GM13977 (cell line): ENCODE measurements at regions not wholly inside any gene's neighbourhood (a gene's known extent, or its start where the extent isn't known, plus 50 kb on each side); places are given as distances from the start of the nearest gene placed in this dataset.

Experiments used
- DNase-seq: peaks from one replicate; pipeline ENCODE4 v3.0.0; 2012; ENCODE audit warnings: low spot score
- in situ Hi-C: fragments of 300-500 bp; cut with MboI; formaldehyde crosslinking; loops from one replicate; pipeline ENCODE4 v1.12.0; 2022; ENCODE audit warnings: low sequenced_read_pairs, low pct_unique_long_range_greater_than_20kb, mixed read lengths, inconsistent platforms; ENCODE audit not compliant: unreplicated experiment
- TF ChIP-seq, protein P1 (sequence below): IDR thresholded peaks from 2 replicates; pipeline ENCODE4 v1.5.1; 2012; ENCODE audit warnings: mild to moderate bottlenecking, control low read depth; ENCODE audit not compliant: insufficient read depth; ENCODE audit errors: extremely low read depth, missing control alignments

DNA sequence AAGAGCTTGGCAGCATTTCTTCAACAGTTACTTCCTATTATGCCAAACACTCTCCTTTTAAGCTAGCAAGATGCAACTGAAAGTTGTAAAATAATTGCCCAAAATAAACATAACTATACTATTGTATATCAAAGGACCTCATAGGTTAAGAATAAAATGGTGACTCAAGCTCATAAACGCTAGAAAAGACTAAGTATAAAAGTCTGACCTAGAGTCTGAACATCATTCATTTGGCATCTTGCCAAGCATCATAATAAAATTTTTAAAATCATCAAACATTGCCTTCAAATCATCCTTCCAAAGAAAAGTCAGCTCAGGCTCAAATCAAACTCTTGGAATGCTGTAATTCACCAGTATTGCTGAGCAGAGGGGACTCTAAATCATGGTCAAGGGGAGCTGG, 281.2 kb downstream of the QDPR start:
- no peak for DNase-seq
- in situ Hi-C loops = no loop called here
- TF ChIP-seq, protein P1, sequence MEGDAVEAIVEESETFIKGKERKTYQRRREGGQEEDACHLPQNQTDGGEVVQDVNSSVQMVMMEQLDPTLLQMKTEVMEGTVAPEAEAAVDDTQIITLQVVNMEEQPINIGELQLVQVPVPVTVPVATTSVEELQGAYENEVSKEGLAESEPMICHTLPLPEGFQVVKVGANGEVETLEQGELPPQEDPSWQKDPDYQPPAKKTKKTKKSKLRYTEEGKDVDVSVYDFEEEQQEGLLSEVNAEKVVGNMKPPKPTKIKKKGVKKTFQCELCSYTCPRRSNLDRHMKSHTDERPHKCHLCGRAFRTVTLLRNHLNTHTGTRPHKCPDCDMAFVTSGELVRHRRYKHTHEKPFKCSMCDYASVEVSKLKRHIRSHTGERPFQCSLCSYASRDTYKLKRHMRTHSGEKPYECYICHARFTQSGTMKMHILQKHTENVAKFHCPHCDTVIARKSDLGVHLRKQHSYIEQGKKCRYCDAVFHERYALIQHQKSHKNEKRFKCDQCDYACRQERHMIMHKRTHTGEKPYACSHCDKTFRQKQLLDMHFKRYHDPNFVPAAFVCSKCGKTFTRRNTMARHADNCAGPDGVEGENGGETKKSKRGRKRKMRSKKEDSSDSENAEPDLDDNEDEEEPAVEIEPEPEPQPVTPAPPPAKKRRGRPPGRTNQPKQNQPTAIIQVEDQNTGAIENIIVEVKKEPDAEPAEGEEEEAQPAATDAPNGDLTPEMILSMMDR = no peak

DNA sequence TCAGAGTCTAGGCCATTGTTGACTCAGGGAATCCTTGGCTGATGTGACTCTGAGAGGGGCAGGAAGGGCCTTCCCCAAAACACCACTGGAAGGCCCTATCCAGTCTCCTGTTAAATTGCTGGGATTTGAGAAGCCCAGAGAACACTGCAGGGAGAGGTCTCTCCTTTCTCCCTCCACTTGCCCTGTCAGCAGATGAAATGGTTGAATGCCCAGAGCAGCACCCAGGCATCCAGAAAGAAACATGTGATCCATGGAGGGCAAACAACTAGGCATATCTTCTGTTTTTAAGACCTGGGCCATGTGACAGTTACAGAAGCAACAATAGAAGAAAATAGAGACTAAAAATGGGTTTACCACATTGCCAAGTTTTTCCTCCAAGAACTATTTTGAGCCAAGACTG, 291.1 kb downstream of the QDPR start:
- DNase-seq = no peak
- in situ Hi-C loops = no loop called here
- TF ChIP-seq, protein P1 = no peak

DNA sequence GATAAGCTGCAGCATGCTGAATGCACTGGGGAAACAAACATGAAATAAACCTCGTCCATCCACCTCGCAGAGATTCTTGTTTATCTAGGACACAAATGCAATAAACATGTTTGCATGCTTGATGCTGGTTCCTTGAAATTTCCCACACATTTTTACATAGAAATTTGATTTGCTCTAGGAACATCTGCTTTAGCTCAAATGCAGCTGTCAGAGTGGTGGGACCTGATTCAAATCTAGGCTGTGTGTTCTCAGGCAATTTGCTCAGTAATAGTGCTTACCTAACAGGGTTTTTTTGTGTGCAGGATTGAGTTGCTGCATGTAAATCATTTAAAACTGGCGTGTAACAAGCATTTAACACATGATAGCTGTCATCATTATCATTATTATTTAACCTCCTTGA, 293.1 kb downstream of the QDPR start:
- TF ChIP-seq, protein P1 = no peak
- DNase-seq = no peak
- in situ Hi-C loops = no loop called here

DNA sequence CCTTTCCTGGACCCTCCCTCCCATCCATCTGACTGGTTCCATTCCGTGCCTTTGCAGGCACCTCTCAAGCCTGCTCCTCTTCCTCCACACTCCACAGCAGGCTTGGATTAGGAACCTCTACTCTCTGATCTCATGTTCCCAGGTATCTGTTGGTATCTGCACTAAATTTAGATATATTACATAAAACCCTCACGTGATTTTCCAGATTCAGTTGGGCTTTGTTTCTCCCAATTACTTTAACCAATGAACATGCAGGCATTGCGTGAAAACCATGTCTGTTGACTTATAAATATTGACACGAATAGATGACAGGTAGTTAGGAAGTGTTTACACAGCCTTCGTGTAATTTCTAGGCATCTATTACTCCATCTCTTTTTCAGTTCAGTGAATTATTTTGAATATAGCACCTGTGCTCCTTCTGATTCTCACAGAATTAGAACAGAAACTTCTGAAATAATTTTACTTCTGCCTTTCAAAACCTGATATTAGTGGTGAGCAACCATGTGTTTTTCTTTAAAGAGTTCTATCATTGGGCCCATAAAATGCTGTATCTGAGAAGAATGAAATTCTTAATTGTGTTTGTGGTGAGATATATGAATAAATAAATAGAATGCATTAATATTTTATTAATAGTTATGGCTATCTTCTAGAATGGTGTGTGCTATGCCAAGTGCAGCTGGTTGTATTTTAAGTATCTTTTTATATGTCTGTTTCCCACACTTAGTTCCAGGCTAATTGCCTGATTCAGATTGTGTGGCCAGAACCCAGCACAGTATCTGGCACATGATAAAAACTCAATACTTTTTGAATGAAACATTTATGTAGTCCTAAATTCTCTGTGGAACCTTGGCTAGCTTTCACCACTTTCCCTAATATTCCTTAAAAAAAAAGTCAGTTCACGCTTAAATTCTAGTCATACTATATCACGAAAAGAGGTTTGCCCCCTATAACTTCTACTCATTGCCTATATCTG, 304.8 kb downstream of the QDPR start:
- in situ Hi-C loops = no loop called here
- TF ChIP-seq, protein P1 = no peak
- no peak for DNase-seq

DNA sequence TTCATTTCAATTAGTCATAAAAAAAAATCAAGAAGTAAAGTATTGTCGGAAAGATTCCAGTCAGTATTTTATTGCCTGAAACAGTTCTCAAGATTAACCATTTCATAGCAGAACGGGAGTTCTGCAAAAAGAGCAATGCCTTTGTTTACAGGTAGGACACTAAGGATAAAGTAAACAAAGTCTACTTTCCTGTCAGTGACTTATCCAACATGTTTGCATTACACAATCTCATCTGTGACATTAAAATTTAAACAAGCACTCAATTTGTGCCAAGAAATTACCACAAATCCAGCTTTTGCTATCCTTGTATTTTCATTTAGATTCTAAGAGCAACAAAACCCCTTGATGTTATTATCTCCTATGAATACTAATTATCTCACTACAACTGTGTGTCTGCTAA, 306.5 kb upstream of the LDB2 start:
- TF ChIP-seq, protein P1 = no peak
- in situ Hi-C loops = no loop called here
- no peak for DNase-seq

DNA sequence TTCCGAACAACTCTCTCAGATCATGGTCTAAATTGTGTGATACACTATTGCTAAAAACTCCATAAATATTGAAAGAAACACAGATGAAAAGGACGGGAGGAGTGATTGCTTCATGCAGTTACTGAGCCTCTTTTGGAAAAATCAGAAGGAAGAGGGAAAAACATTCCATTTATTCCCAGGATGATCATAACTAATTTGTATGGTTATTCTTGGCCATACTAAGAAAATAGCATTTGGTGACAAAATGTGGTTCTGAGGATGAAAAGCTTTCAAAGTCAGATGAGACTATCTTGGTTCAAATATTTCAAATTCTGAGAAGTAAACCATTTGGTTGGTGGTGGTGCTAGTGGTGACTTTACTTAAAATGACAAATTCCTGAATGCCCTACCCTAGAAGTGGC, 305.4 kb upstream of the LDB2 start:
- in situ Hi-C loops = no loop called here
- no peak for DNase-seq
- TF ChIP-seq, protein P1 = no peak

DNA sequence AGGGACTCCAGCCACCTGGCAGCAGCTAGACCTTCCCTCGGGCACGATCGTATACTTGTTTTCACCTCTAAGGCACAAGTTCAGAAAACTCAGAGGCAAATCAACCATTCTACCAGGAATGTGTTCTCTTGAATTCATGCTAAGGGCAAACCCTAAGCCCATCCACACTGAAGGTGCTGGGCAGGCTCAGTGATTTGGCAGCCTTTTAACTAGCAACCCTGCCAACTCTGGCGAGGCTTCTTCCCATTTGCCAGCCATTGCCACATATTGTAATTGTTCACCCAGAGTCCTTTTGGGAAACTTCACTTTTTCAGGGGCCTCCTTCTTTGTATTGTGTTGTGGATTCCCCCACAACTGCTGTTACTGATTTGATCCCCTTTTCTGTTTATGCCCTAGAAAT, 298.6 kb upstream of the LDB2 start:
- in situ Hi-C loops = no loop called here
- DNase-seq = no peak
- TF ChIP-seq, protein P1 = no peak
